ENCODE measurements at regions not wholly inside any gene's neighbourhood (a gene's known extent, or its start where the extent isn't known, plus 50 kb on each side); places are given as distances from the start of the nearest gene placed in this dataset.

DNA sequence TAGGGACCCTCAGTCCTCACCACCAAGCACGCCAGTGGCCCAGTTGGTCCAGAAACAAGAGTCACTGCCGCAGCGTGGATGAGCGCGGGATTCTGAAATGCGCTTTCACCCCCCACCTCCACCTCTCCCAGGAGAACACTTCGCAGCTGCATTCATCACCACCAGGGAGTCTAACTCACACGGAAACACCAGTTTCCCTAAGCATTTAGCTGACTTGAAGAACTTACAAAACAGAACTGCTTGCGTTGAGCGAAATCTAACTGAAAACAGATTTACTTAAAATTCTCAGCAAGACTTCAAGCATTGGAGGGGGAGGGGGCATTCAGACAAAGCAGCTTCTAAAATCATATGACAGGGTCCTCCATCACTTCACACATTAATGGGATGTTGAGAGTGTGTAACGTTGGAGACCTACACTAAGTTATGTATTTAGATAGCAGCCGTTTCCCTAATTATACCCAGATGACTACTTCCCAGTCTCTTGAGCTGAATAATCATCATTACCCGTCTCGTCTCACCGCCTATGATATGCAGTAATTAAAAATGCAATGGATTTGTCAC, 258.2 kb upstream of the IRS2 start:
- TF ChIP-seq, protein P1, sequence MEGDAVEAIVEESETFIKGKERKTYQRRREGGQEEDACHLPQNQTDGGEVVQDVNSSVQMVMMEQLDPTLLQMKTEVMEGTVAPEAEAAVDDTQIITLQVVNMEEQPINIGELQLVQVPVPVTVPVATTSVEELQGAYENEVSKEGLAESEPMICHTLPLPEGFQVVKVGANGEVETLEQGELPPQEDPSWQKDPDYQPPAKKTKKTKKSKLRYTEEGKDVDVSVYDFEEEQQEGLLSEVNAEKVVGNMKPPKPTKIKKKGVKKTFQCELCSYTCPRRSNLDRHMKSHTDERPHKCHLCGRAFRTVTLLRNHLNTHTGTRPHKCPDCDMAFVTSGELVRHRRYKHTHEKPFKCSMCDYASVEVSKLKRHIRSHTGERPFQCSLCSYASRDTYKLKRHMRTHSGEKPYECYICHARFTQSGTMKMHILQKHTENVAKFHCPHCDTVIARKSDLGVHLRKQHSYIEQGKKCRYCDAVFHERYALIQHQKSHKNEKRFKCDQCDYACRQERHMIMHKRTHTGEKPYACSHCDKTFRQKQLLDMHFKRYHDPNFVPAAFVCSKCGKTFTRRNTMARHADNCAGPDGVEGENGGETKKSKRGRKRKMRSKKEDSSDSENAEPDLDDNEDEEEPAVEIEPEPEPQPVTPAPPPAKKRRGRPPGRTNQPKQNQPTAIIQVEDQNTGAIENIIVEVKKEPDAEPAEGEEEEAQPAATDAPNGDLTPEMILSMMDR (IDR thresholded peaks at IDR 0.05) = no peak
- TF ChIP-seq POLR2A (IDR thresholded peaks at IDR 0.05) = no peak
- no peak for TF ChIP-seq POLR2AphosphoS5 (IDR thresholded peaks at IDR 0.05)
- no peak for TF ChIP-seq EP300 (IDR thresholded peaks at IDR 0.05)
